IMR-90 (cell line): ENCODE measurements at regions not wholly inside any gene's neighbourhood (a gene's known extent, or its start where the extent isn't known, plus 50 kb on each side); places are given as distances from the start of the nearest gene placed in this dataset.

Source experiments
- ATAC-seq: fragments of 200-7000 bp; cut with Tn5 transposase; 2 replicates; pipeline ENCODE4 v1.9.1; 2020; ENCODE audit warnings: low read depth, mild to moderate bottlenecking, moderate library complexity
- BruUV-seq: library from RNA; stranded (reverse); fragments of 400-500 nt; replicated peaks from 2 replicates; lab custom pipeline; 2021; lab: Mats Ljungman, UMichigan
- CTCF ChIA-PET: fragments of 300-600 bp; formaldehyde crosslinking; extraction: SDS; loops from one replicate; lab custom pipeline; 2021; ENCODE audit warnings: antibody characterized with exemption; lab: Yijun Ruan, JAX
- POLR2A ChIA-PET: fragments of 300-600 bp; sonication (Branson Sonifier 250); formaldehyde crosslinking; loops from one replicate; lab custom pipeline; 2022; ENCODE audit warnings: antibody characterized with exemption; ENCODE audit not compliant: unreplicated experiment; lab: Charles Lee
- DNase-seq: peaks from one replicate; pipeline ENCODE4 v3.0.0; 2013
- H2AFZ ChIP-seq: replicated peaks from 2 replicates; pipeline ENCODE3; 2013; ENCODE audit warnings: low read length, mild to moderate bottlenecking; ENCODE audit not compliant: poor library complexity
- H2AK5ac ChIP-seq: 2 replicates; pipeline ENCODE4 v1.6.1; 2013; ENCODE audit warnings: low read depth, low read length, inconsistent platforms
- H2AK9ac ChIP-seq: replicated peaks from 2 replicates; pipeline ENCODE3; 2013; ENCODE audit warnings: mild to moderate bottlenecking, low read depth, low read length, moderate library complexity; ENCODE audit not compliant: poor library complexity
- H2BK120ac ChIP-seq: 2 replicates; pipeline ENCODE4 v1.6.1; 2013; ENCODE audit warnings: low read depth, low read length, inconsistent platforms
- H2BK15ac ChIP-seq: 3 replicates; pipeline ENCODE4 v1.6.1; 2013; ENCODE audit warnings: low read depth, low read length, inconsistent platforms
- H2BK20ac ChIP-seq: 2 replicates; pipeline ENCODE4 v1.6.1; 2013; ENCODE audit warnings: low read depth, mild to moderate bottlenecking, inconsistent platforms, low read length, moderate library complexity
- H2BK5ac ChIP-seq: 2 replicates; pipeline ENCODE4 v1.6.1; 2013; ENCODE audit warnings: mild to moderate bottlenecking, low read depth, low read length, inconsistent platforms; ENCODE audit not compliant: poor library complexity, severe bottlenecking
- H3K14ac ChIP-seq: replicated peaks from 2 replicates; pipeline ENCODE4 v1.6.1; 2013; ENCODE audit warnings: low read depth, low read length, inconsistent platforms
- H3K18ac ChIP-seq: 2 replicates; pipeline ENCODE4 v1.6.1; 2013; ENCODE audit warnings: low read depth, low read length, control low read depth
- H3K23ac ChIP-seq: 2 replicates; pipeline ENCODE4 v1.6.1; 2013; ENCODE audit warnings: low read depth, low read length, inconsistent platforms
- H3K27ac ChIP-seq: 2 replicates; pipeline ENCODE4 v1.5.1; 2013; ENCODE audit warnings: mild to moderate bottlenecking, control low read depth, low read length; ENCODE audit not compliant: insufficient read depth
- H3K27me3 ChIP-seq: 2 replicates; pipeline ENCODE4 v1.6.1; 2013; ENCODE audit warnings: low read length; ENCODE audit not compliant: control insufficient read depth, insufficient read depth
- H3K36me3 ChIP-seq: 2 replicates; pipeline ENCODE4 v1.6.1; 2013; ENCODE audit warnings: low read length, mixed read lengths; ENCODE audit not compliant: control insufficient read depth, insufficient read depth
- H3K4ac ChIP-seq: 2 replicates; pipeline ENCODE4 v1.6.1; 2013; ENCODE audit warnings: low read depth, low read length, inconsistent platforms
- H3K4me1 ChIP-seq: 2 replicates; pipeline ENCODE4 v1.6.1; 2013; ENCODE audit warnings: low read length, mixed read lengths; ENCODE audit not compliant: control insufficient read depth, insufficient read depth
- H3K4me2 ChIP-seq: 2 replicates; pipeline ENCODE4 v1.6.1; 2013; ENCODE audit warnings: low read depth, mild to moderate bottlenecking, control low read depth, low read length, moderate library complexity
- H3K4me3 ChIP-seq: 2 replicates; pipeline ENCODE4 v1.5.1; 2013; ENCODE audit warnings: low read depth, mild to moderate bottlenecking, control low read depth, low read length, moderate library complexity; ENCODE audit not compliant: insufficient read depth
- H3K56ac ChIP-seq: 2 replicates; pipeline ENCODE4 v1.6.1; 2013; ENCODE audit warnings: low read length, inconsistent platforms; ENCODE audit not compliant: insufficient read depth; ENCODE audit errors: extremely low read depth
- H3K79me1 ChIP-seq, 2 experiments: 2 replicates each; pipeline ENCODE4 v1.6.1; 2013; ENCODE audit warnings: low read length in 2 of 2, inconsistent platforms in 1 of 2, low read depth in 1 of 2
- H3K9ac ChIP-seq: 2 replicates; pipeline ENCODE4 v1.6.1; 2013; ENCODE audit warnings: low read depth, low read length, control low read depth
- H3K9me1 ChIP-seq: 2 replicates; pipeline ENCODE4 v1.6.1; 2013; ENCODE audit warnings: low read length, inconsistent platforms; ENCODE audit not compliant: insufficient read depth
- H3K9me3 ChIP-seq: 2 replicates; pipeline ENCODE4 v1.6.1; 2013; ENCODE audit warnings: low read length; ENCODE audit not compliant: control insufficient read depth, insufficient read depth
- H4K20me1 ChIP-seq: 2 replicates; pipeline ENCODE4 v1.6.1; 2013; ENCODE audit warnings: low read length, inconsistent platforms; ENCODE audit not compliant: insufficient read depth
- H4K5ac ChIP-seq: 2 replicates; pipeline ENCODE4 v1.6.1; 2013; ENCODE audit warnings: mild to moderate bottlenecking, low read depth, low read length, control low read depth
- H4K8ac ChIP-seq, 2 experiments: 2 replicates each; pipeline ENCODE4 v1.6.1; 2013; ENCODE audit warnings: low read depth in 2 of 2, low read length in 2 of 2, control low read depth in 1 of 2, inconsistent platforms in 1 of 2
- H4K91ac ChIP-seq: 2 replicates; pipeline ENCODE4 v1.6.1; 2013; ENCODE audit warnings: low read depth, low read length, inconsistent platforms; ENCODE audit not compliant: insufficient read depth
- ELK1 ChIP-seq: fragments of 150-350 bp; IDR thresholded peaks from 2 replicates; pipeline ENCODE4 v1.6.1; 2016; ENCODE audit warnings: low read depth, mild to moderate bottlenecking, low read length, moderate library complexity, borderline replicate concordance
- WGBS, 2 experiments: methylation state at CpG; one replicate each; pipeline versions ENCODE4 v1.1.5 to v1.1.7; 2013; ENCODE audit warnings: missing lambda C conversion rate in 2 of 2; ENCODE audit not compliant: insufficient read length in 1 of 2; ENCODE audit errors: extremely low coverage in 2 of 2; 5-methylcytosine and 5-hydroxymethylcytosine counted together
- dilution Hi-C: fragments of 300-500 bp; cut with HindIII; formaldehyde crosslinking; loops from one replicate; pipeline ENCODE4 v1.14.3; 2018; ENCODE audit warnings: low sequenced_read_pairs; ENCODE audit not compliant: unreplicated experiment
- in situ Hi-C: fragments of 300-500 bp; cut with MboI; formaldehyde crosslinking; loops from 3 replicates; pipeline ENCODE4 v1.14.3; 2019; ENCODE audit warnings: low sequenced_read_pairs, inconsistent platforms, mixed read lengths
- intact Hi-C: fragments of 100-400 bp; cut with micrococcal nuclease; formaldehyde crosslinking; loops from 2 replicates; pipeline ENCODE4 v1.10.0; 2022

GRCh38 chr4:132063829-132064228 lies 1085.3 kb upstream of the PCDH10 start:
- WGBS, 2 experiments: 17% methylated on average over 1 of the region's 1 CpG; no CpG with 5 or more reads in 1 of the 2 experiments
- Histone ChIP-seq H3K9me3 (no peaks in the 10 kb centered on the region), H3K4me2 (no peak overlapping the region), H2BK20ac (peak overlapping the region; percentile 8; the same call in 1 of the 2 replicates), H2AK9ac (no peak overlapping the region), H3K4ac (peak overlapping the region; percentile 53; the same call in 1 of the 2 replicates), H4K91ac (no peak overlapping the region), H4K20me1 (no peaks in the 10 kb centered on the region), H3K27ac (no peak overlapping the region), H4K8ac (peak overlapping the region in 1 of 2 experiments; percentile 30; a peak in 2 of 4 replicates), H3K36me3 (no peaks in the 10 kb centered on the region), H3K14ac (no peak overlapping the region; the same call in 1 of the 2 replicates), H3K79me1 (no peaks in the 10 kb centered on the region), H3K18ac (no peak overlapping the region), H2AFZ (peak overlapping the region; percentile 46), H2BK5ac (no peak overlapping the region), H2BK15ac (no peak overlapping the region; the same call in 2 of the 3 replicates), H3K23ac (no peak overlapping the region), H3K27me3 (no peaks in the 10 kb centered on the region), H3K56ac (no peak overlapping the region), H2AK5ac (no peak overlapping the region), H3K9ac (no peak overlapping the region), H3K4me1 (peaks cover 2% of the 10 kb centered on the region; the same call in 1 of the 2 replicates), H3K4me3 (no peak overlapping the region), H3K9me1 (no peaks in the 10 kb centered on the region), H4K5ac (peak overlapping the region; percentile 39; the same call in 1 of the 2 replicates), H2BK120ac (peak overlapping the region; percentile 24; the same call in 1 of the 2 replicates)
- no TSS peak for BruUV-seq
- in situ Hi-C loops: no loop called here
- dilution Hi-C loops: no loop called here
- intact Hi-C loops: no loop called here
- ATAC-seq (no peak), DNase-seq (peak; percentile 55)
- ChIA-PET CTCF (interaction anchor here (1.2 kb wide), 1 partner anchor 12 kb away, joined by 3 read pairs; no protein-coding TSS in a partner anchor), POLR2A (no interaction called here)
- no peak for TF ChIP-seq ELK1
